ENCODE measurements at regions not wholly inside any gene's neighbourhood (a gene's known extent, or its start where the extent isn't known, plus 50 kb on each side); places are given as distances from the start of the nearest gene placed in this dataset.

GRCh38 chr15:31857194-31857593, 173.1 kb upstream of the CHRNA7 start:
- Histone ChIP-seq H3K4me3 (ENCODE audit: low read depth, low read length) (no peak overlapping the region), H3K27me3 (ENCODE audit: control insufficient read depth, insufficient read depth, low read length) (no peaks in the 10 kb centered on the region), H3K36me3 (ENCODE audit: control insufficient read depth, insufficient read depth, low read length) (no peaks in the 10 kb centered on the region)
- DNase-seq (ENCODE audit: low read depth), result no peak
- no peak for TF ChIP-seq CTCF (IDR thresholded peaks at IDR 0.05; ENCODE audit: insufficient read depth, low read length, severe bottlenecking)
- FAIRE-seq, result no peak

GRCh38 chr15:31858026-31858425, 172.3 kb upstream of the CHRNA7 start:
- DNase-seq (ENCODE audit: low read depth) (no peak), FAIRE-seq (no peak)
- no peak for TF ChIP-seq CTCF (IDR thresholded peaks at IDR 0.05; ENCODE audit: insufficient read depth, low read length, severe bottlenecking)
- Histone ChIP-seq H3K4me3 (ENCODE audit: low read depth, low read length) (no peak overlapping the region), H3K27me3 (ENCODE audit: control insufficient read depth, insufficient read depth, low read length) (no peaks in the 10 kb centered on the region), H3K36me3 (ENCODE audit: control insufficient read depth, insufficient read depth, low read length) (no peaks in the 10 kb centered on the region)

GRCh38 chr15:31866248-31866647, 164.1 kb upstream of the CHRNA7 start:
- no peak for FAIRE-seq
- DNase-seq (ENCODE audit: low read depth), result no peak
- H3K36me3 ChIP-seq (ENCODE audit: control insufficient read depth, insufficient read depth, low read length), result no peaks in the 10 kb centered on the region
- no peak overlapping the region for H3K4me3 ChIP-seq (ENCODE audit: low read depth, low read length)
- TF ChIP-seq CTCF (IDR thresholded peaks at IDR 0.05; ENCODE audit: insufficient read depth, low read length, severe bottlenecking), result no peak
- no peaks in the 10 kb centered on the region for H3K27me3 ChIP-seq (ENCODE audit: control insufficient read depth, insufficient read depth, low read length)

- DNase-seq (ENCODE audit: low read depth) (peak; percentile 33), FAIRE-seq (no peak)
- Histone ChIP-seq H3K4me3 (ENCODE audit: low read depth, low read length) (no peak overlapping the region), H3K36me3 (ENCODE audit: control insufficient read depth, insufficient read depth, low read length) (no peaks in the 10 kb centered on the region), H3K27me3 (ENCODE audit: control insufficient read depth, insufficient read depth, low read length) (no peaks in the 10 kb centered on the region)
- TF ChIP-seq CTCF (IDR thresholded peaks at IDR 0.05; ENCODE audit: insufficient read depth, low read length, severe bottlenecking), result peak; percentile 78
These were observed 162.5 kb upstream of the CHRNA7 start for GRCh38 chr15:31867536-31868442.

DNA sequence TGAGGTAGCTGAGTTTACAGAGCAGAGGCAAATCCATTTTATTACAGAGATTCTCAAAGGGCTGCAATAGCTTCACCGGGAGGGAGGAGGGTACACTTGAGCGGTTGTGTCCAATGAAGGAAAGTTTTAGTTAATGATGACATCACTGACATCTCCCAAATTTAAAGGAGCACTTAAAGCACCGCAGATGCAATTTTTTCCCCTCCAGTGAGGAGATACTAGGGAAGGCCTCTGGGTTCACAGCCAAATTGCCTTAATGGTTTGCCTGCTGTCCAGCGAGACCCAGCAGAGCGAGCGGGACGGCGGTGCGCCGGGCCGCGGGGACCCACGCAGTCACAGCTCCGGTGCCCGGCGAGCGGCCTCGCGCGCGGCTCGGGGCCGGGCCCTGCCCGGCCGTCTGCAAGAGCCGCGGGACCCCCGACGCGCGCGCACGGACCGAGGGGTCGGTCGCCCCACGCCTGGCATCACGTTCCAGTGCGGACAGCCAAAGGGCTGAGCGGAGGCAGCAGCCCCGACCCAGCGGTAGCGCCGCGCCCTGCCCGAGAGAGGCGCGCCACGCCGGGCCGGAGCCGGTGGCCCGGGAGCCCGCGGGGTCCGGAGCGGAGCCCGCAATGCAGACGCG, 160.5 kb upstream of the CHRNA7 start:
- DNase-seq (ENCODE audit: low read depth) (no peak), FAIRE-seq (no peak)
- H3K27me3 ChIP-seq (ENCODE audit: control insufficient read depth, insufficient read depth, low read length), result no peaks in the 10 kb centered on the region
- no peaks in the 10 kb centered on the region for H3K36me3 ChIP-seq (ENCODE audit: control insufficient read depth, insufficient read depth, low read length)
- H3K4me3 ChIP-seq (ENCODE audit: low read depth, low read length), result peak overlapping the region; percentile 52
- no peak for TF ChIP-seq CTCF (IDR thresholded peaks at IDR 0.05; ENCODE audit: insufficient read depth, low read length, severe bottlenecking)
